Breast epithelium (tissue), 3 donors: ENCODE measurements at regions not wholly inside any gene's neighbourhood (a gene's known extent, or its start where the extent isn't known, plus 50 kb on each side); places are given as distances from the start of the nearest gene placed in this dataset.

ENCODE experiments used
- CTCF ChIP-seq, 3 donors: fragments of 450-650 bp; IDR thresholded peaks; one replicate each; pipeline ENCODE4 v1.5.1; 2016 to 2017; ENCODE audit warnings: antibody characterized with exemption in 3 of 3, mild to moderate bottlenecking in 3 of 3, moderate library complexity in 3 of 3
- POLR2A ChIP-seq: fragments of 450-650 bp; IDR thresholded peaks from one replicate; pipeline ENCODE4 v1.6.1; 2016; ENCODE audit warnings: antibody characterized with exemption, mild to moderate bottlenecking, moderate library complexity

GRCh38 chr4:112776535-112776934, 139.6 kb downstream of the LARP7 start:
- no peak for TF ChIP-seq CTCF (IDR thresholded peaks at IDR 0.05)
- TF ChIP-seq POLR2A, result no peak
